H1 (cell line): ENCODE measurements at regions not wholly inside any gene's neighbourhood (a gene's known extent, or its start where the extent isn't known, plus 50 kb on each side); places are given as distances from the start of the nearest gene placed in this dataset.

Experiments
- CTCF ChIA-PET: fragments of 300-600 bp; sonication (Branson Sonifier 250); formaldehyde crosslinking; loops from one replicate; lab custom pipeline; 2021; ENCODE audit not compliant: partially characterized antibody; lab: Charles Lee
- POLR2A ChIA-PET: fragments of 300-600 bp; sonication (Branson Sonifier 250); formaldehyde crosslinking; loops from one replicate; lab custom pipeline; 2021; ENCODE audit warnings: inconsistent platforms; ENCODE audit not compliant: partially characterized antibody; lab: Charles Lee
- DNase-seq, 2 experiments: peaks; one replicate each; pipeline versions ENCODE4 v3.0.0 to v3.0.0-alpha.2; 2010 to 2022; ENCODE audit warnings: low spot score in 2 of 2, low read depth in 1 of 2, mixed read lengths in 1 of 2
- FAIRE-seq: peaks from 2 replicates; lab custom pipeline; 2011; peaks lifted over from hg19 to GRCh38; lab: Jason Lieb, UNC
- H2AFZ ChIP-seq: 2 replicates; pipeline ENCODE4 v1.8.1; 2012; ENCODE audit warnings: low read length, inconsistent platforms
- H2AK5ac ChIP-seq: 2 replicates; pipeline ENCODE4 v1.6.1; 2013; ENCODE audit warnings: low read depth, low read length
- H2BK120ac ChIP-seq: replicated peaks from 2 replicates; pipeline ENCODE3; 2013; ENCODE audit warnings: low read depth, low read length, inconsistent platforms
- H2BK12ac ChIP-seq: 2 replicates; pipeline ENCODE4 v1.6.1; 2013; ENCODE audit warnings: low read depth, low read length
- H2BK15ac ChIP-seq: 2 replicates; pipeline ENCODE4 v1.6.1; 2013; ENCODE audit warnings: low read length
- H2BK20ac ChIP-seq: 2 replicates; pipeline ENCODE4 v1.6.1; 2013; ENCODE audit warnings: low read length
- H2BK5ac ChIP-seq: 2 replicates; pipeline ENCODE4 v1.6.1; 2013; ENCODE audit warnings: low read depth, low read length
- H3K14ac ChIP-seq: 2 replicates; pipeline ENCODE4 v1.6.1; 2013; ENCODE audit warnings: inconsistent platforms; ENCODE audit not compliant: insufficient read length
- H3K18ac ChIP-seq: 2 replicates; pipeline ENCODE4 v1.6.1; 2013; ENCODE audit warnings: low read length; ENCODE audit errors: extremely low read depth
- H3K23ac ChIP-seq: 2 replicates; pipeline ENCODE4 v1.6.1; 2013; ENCODE audit warnings: inconsistent platforms; ENCODE audit not compliant: insufficient read length
- H3K23me2 ChIP-seq: 2 replicates; pipeline ENCODE4 v1.6.1; 2013; ENCODE audit warnings: low read depth, low read length
- H3K27ac ChIP-seq: 2 replicates; pipeline ENCODE4 v1.6.1; 2011; ENCODE audit warnings: low read depth, low read length, inconsistent platforms
- H3K27me3 ChIP-seq, 4 experiments: replicated peaks in 1 of 4; 1 replicate in 1 of 4; 2 replicates in 3 of 4; pipeline versions ENCODE4 v1.6.1 to v1.8.1; 2011 to 2013; ENCODE audit warnings: low read length in 3 of 4, mild to moderate bottlenecking in 3 of 4, inconsistent platforms in 2 of 4, mixed read lengths in 2 of 4, moderate library complexity in 1 of 4; ENCODE audit not compliant: control insufficient read depth in 3 of 4, insufficient read depth in 3 of 4; ENCODE audit errors: extremely low read depth in 1 of 4
- H3K36me3 ChIP-seq, 4 experiments: 2 replicates each; pipeline versions ENCODE4 v1.6.1 to v1.8.1; 2011 to 2013; ENCODE audit warnings: mild to moderate bottlenecking in 4 of 4, low read length in 3 of 4, moderate library complexity in 2 of 4, control low read depth in 1 of 4, inconsistent platforms in 1 of 4; ENCODE audit not compliant: insufficient read depth in 4 of 4, control insufficient read depth in 2 of 4
- H3K4ac ChIP-seq: replicated peaks from 2 replicates; pipeline ENCODE3; 2013; ENCODE audit warnings: low read length, low read depth, mixed read lengths, inconsistent platforms; ENCODE audit not compliant: insufficient read length
- H3K4me1 ChIP-seq, 4 experiments: replicated peaks in 1 of 4; 1 replicate in 1 of 4; 2 replicates in 3 of 4; pipeline versions ENCODE4 v1.6.1 to v1.8.1; 2011 to 2013; ENCODE audit warnings: low read length in 3 of 4, inconsistent platforms in 2 of 4, mixed read lengths in 1 of 4; ENCODE audit not compliant: insufficient read depth in 4 of 4, control insufficient read depth in 3 of 4
- H3K4me2 ChIP-seq, 2 experiments: 2 replicates each; pipeline versions ENCODE4 v1.6.1 to v1.8.1; 2011 to 2013; ENCODE audit warnings: low read depth in 2 of 2, low read length in 2 of 2, control low read depth in 1 of 2, inconsistent platforms in 1 of 2, mild to moderate bottlenecking in 1 of 2; ENCODE audit not compliant: insufficient read depth in 1 of 2
- H3K4me3 ChIP-seq, 4 experiments: fragments of 200-600, 300-600 bp in 1 of 4; sonication (generic), shearing (Covaris generic), sonication (Bioruptor Twin) in 1 of 4; 2 replicates each; pipeline versions ENCODE4 v1.5.1 to v1.8.1; 2011 to 2016; ENCODE audit warnings: low read length in 4 of 4, low read depth in 3 of 4, control low read depth in 2 of 4, inconsistent platforms in 2 of 4, mild to moderate bottlenecking in 2 of 4, mixed read lengths in 1 of 4, moderate library complexity in 1 of 4; ENCODE audit not compliant: insufficient read depth in 2 of 4; ENCODE audit errors: extremely low read depth in 1 of 4
- H3K56ac ChIP-seq: replicated peaks from 2 replicates; pipeline ENCODE3; 2013; ENCODE audit warnings: low read depth, mild to moderate bottlenecking, mixed read lengths, low read length, inconsistent platforms; ENCODE audit not compliant: insufficient read length
- H3K79me1 ChIP-seq: 2 replicates; pipeline ENCODE4 v1.6.1; 2013; ENCODE audit warnings: low read depth, low read length, control low read depth
- H3K79me2 ChIP-seq, 2 experiments: 2 replicates each; pipeline versions ENCODE4 v1.6.1 to v1.8.1; 2012 to 2013; ENCODE audit warnings: low read length in 2 of 2, mild to moderate bottlenecking in 2 of 2, inconsistent platforms in 1 of 2; ENCODE audit not compliant: insufficient read depth in 2 of 2, control insufficient read depth in 1 of 2
- H3K9ac ChIP-seq, 4 experiments: replicated peaks in 1 of 4; 1 replicate in 1 of 4; 2 replicates in 3 of 4; pipeline versions ENCODE4 v1.6.1 to v1.8.1; 2011 to 2013; ENCODE audit warnings: low read depth in 3 of 4, low read length in 3 of 4, control low read depth in 2 of 4, mild to moderate bottlenecking in 2 of 4, moderate library complexity in 2 of 4, inconsistent platforms in 1 of 4; ENCODE audit errors: extremely low read depth in 1 of 4
- H3K9me3 ChIP-seq, 2 experiments: 2 replicates each; pipeline versions ENCODE4 v1.6.1 to v1.8.1; 2012 to 2013; ENCODE audit warnings: mild to moderate bottlenecking in 2 of 2, moderate library complexity in 2 of 2, control low read depth in 1 of 2, inconsistent platforms in 1 of 2, low read depth in 1 of 2, low read length in 1 of 2, mixed read lengths in 1 of 2; ENCODE audit not compliant: insufficient read depth in 2 of 2
- H4K20me1 ChIP-seq, 2 experiments: replicated peaks in 1 of 2; 2 replicates each; pipeline versions ENCODE3 to v1.8.1; 2011 to 2013; ENCODE audit warnings: inconsistent platforms in 2 of 2, low read length in 2 of 2, mild to moderate bottlenecking in 1 of 2; ENCODE audit not compliant: insufficient read depth in 2 of 2, control insufficient read depth in 1 of 2
- H4K5ac ChIP-seq: 2 replicates; pipeline ENCODE4 v1.6.1; 2013; ENCODE audit warnings: low read length, low read depth, mixed read lengths, inconsistent platforms; ENCODE audit not compliant: insufficient read length
- H4K8ac ChIP-seq: 2 replicates; pipeline ENCODE4 v1.8.0; 2013; ENCODE audit warnings: mild to moderate bottlenecking, moderate library complexity, low read length, inconsistent platforms; ENCODE audit not compliant: insufficient read depth; ENCODE audit errors: extremely low read depth
- H4K91ac ChIP-seq: replicated peaks from 2 replicates; pipeline ENCODE3; 2013; ENCODE audit warnings: low read length, mixed read lengths, inconsistent platforms; ENCODE audit not compliant: insufficient read length
- CREB1 ChIP-seq: IDR thresholded peaks from 2 replicates; pipeline ENCODE4 v1.6.1; 2012; ENCODE audit warnings: inconsistent platforms
- FOSL1 ChIP-seq: IDR thresholded peaks from 2 replicates; pipeline ENCODE4 v1.6.1; 2011; ENCODE audit warnings: mild to moderate bottlenecking, low read depth, low read length, moderate library complexity; ENCODE audit not compliant: insufficient read depth
- RBBP5 ChIP-seq: IDR thresholded peaks from 2 replicates; pipeline ENCODE4 v1.7.1; 2012; ENCODE audit warnings: low read depth, mild to moderate bottlenecking, inconsistent platforms, low read length, moderate library complexity, borderline replicate concordance
- SIN3A ChIP-seq, 2 experiments: IDR thresholded peaks in 1 of 2; conservative IDR thresholded peaks in 1 of 2; 2 replicates each; pipeline ENCODE4 v1.6.1; 2011 to 2012; ENCODE audit warnings: low read length in 2 of 2, improper control_type of control experiment in 1 of 2, low read depth in 1 of 2, mild to moderate bottlenecking in 1 of 2
- SP1 ChIP-seq: IDR thresholded peaks from 2 replicates; pipeline ENCODE4 v1.6.1; 2011; ENCODE audit warnings: low read depth, low read length
- TBP ChIP-seq: IDR thresholded peaks from 2 replicates; pipeline ENCODE4 v1.6.1; 2011; ENCODE audit warnings: low read depth, low read length, improper control_type of control experiment
- ZNF274 ChIP-seq: IDR thresholded peaks from 2 replicates; pipeline ENCODE4 v1.7.0; 2012; ENCODE audit warnings: low read length, borderline replicate concordance; ENCODE audit errors: extremely low read depth
- WGBS, 2 experiments: shearing (Covaris generic) in 1 of 2; methylation state at CpG; one replicate each; pipeline versions ENCODE4 v1.1.6 to v1.1.7; 2013 to 2015; ENCODE audit warnings: low lambda C conversion rate in 2 of 2, mixed read lengths in 2 of 2, inconsistent platforms in 1 of 2, low coverage in 1 of 2, missing lambda C conversion rate in 1 of 2; ENCODE audit not compliant: insufficient replicate concordance in 2 of 2, insufficient coverage in 1 of 2, insufficient read length in 1 of 2; ENCODE audit errors: extremely low coverage in 1 of 2, missing lambda C conversion rate in 1 of 2; 5-methylcytosine and 5-hydroxymethylcytosine counted together
- TF ChIP-seq, protein P1 (sequence below), 3 experiments: IDR thresholded peaks; 1 replicate in 2 of 3; 2 replicates in 1 of 3; pipeline versions ENCODE4 v1.5.1 to v1.6.1; 2011; ENCODE audit warnings: low read length in 3 of 3, mild to moderate bottlenecking in 3 of 3, inconsistent platforms in 2 of 3, low read depth in 1 of 3, moderate library complexity in 1 of 3; ENCODE audit not compliant: insufficient read depth in 1 of 3; ENCODE audit errors: control extremely low read depth in 1 of 3
- TF ChIP-seq, protein P2 (sequence below): IDR thresholded peaks from 2 replicates; pipeline ENCODE4 v1.6.1; 2012; ENCODE audit warnings: inconsistent platforms

DNA sequence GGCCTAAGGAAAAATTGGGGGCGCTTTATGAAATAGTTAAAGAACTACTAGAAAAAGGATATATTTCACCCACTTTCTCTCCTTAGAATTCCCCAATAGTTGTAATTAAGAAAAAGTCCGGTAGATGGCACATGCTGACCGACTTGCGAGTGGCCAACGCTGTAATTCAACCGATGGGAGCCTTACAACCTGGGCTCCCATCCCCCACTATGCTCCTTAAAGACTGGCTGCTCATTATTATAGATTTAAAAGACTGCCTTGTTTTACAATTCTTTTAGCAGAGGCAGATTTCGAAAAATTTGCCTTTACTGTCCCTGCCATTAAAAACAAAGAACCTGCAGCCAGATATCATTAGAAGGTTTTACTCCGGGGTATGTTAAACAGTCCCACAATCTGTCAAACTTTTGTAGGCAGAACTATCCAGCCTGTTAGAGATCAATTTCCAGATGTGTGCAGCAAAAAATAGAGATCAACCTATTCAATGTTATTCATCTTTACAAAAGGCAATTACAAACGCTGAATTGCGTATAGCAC lies 58.5 kb upstream of the PRSS16 start:
- Histone ChIP-seq H4K8ac (no peak overlapping the region), H3K9me3 (no peaks in the 10 kb centered on the region), H4K91ac (no peak overlapping the region), H3K18ac (peak overlapping the region; percentile 75; the same call in 1 of the 2 replicates), H2BK15ac (no peak overlapping the region), H3K56ac (no peak overlapping the region), H3K23ac (no peak overlapping the region), H2BK12ac (no peak overlapping the region), H4K20me1 (no peaks in the 10 kb centered on the region), H3K14ac (no peak overlapping the region), H3K4me3 (peak overlapping the region; percentile 62 to 89 (median 73)), H2BK5ac (no peak overlapping the region), H2BK20ac (no peak overlapping the region), H2AK5ac (no peak overlapping the region), H4K5ac (no peak overlapping the region), H3K23me2 (peaks cover 6% of the 10 kb centered on the region; the same call in 1 of the 2 replicates), H3K27me3 (no peaks in the 10 kb centered on the region; a peak in 1 of 7 replicates), H3K4me2 (peak overlapping the region; percentile 83 to 94), H3K79me1 (no peaks in the 10 kb centered on the region), H3K36me3 (no peaks in the 10 kb centered on the region), H3K9ac (peak overlapping the region in 3 of 4 experiments; percentile 60 to 78 (median 67); a peak in 3 of 7 replicates), H3K4ac (no peak overlapping the region), H3K4me1 (no peaks in the 10 kb centered on the region; a peak in 1 of 7 replicates), H2AFZ (0 out of 2 replicates have a peak overlapping the region, but pooled peaks have one; percentile 45), H3K79me2 (no peaks in the 10 kb centered on the region), H2BK120ac (no peak overlapping the region), H3K27ac (no peak overlapping the region; the same call in 1 of the 2 replicates)
- FAIRE-seq (no peak), DNase-seq (no peak)
- WGBS, 2 experiments = 22% methylated on average over 10 of the region's 10 CpGs; no CpG with 5 or more reads in 1 of the 2 experiments
- ChIA-PET POLR2A (interaction anchor here (1.0 to 2.2 kb wide), 6 partner anchors 11 to 704 kb away, joined by 3 to 27 read pairs (median 6); a partner anchor contains a TSS), CTCF (interaction anchor here (1.0 to 1.4 kb wide), 3 partner anchors 26 to 498 kb away, joined by 3 read pairs; no protein-coding TSS in a partner anchor)
- TF ChIP-seq, protein P1, sequence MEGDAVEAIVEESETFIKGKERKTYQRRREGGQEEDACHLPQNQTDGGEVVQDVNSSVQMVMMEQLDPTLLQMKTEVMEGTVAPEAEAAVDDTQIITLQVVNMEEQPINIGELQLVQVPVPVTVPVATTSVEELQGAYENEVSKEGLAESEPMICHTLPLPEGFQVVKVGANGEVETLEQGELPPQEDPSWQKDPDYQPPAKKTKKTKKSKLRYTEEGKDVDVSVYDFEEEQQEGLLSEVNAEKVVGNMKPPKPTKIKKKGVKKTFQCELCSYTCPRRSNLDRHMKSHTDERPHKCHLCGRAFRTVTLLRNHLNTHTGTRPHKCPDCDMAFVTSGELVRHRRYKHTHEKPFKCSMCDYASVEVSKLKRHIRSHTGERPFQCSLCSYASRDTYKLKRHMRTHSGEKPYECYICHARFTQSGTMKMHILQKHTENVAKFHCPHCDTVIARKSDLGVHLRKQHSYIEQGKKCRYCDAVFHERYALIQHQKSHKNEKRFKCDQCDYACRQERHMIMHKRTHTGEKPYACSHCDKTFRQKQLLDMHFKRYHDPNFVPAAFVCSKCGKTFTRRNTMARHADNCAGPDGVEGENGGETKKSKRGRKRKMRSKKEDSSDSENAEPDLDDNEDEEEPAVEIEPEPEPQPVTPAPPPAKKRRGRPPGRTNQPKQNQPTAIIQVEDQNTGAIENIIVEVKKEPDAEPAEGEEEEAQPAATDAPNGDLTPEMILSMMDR (IDR thresholded peaks at IDR 0.05; ENCODE audit: control extremely low read depth in 1 of 3, insufficient read depth in 1 of 3, low read depth in 1 of 3, low read length in 3 of 3) = peak; percentile 16 to 56 (median 44)
- TF ChIP-seq RBBP5 (no peak), SP1 (0 out of 2 replicates have a peak, but pooled peaks have one; percentile 3), TBP (peak; percentile 43), ZNF274 (no peak), CREB1 (peak; percentile 20; the same call in 1 of the 2 replicates), SIN3A (conservative IDR thresholded peaks at IDR 0.05 in 1 of 2, IDR thresholded peaks at IDR 0.05 in 1 of 2; ENCODE audit: low read depth in 1 of 2, low read length in 2 of 2) (peak in 1 of 2 experiments; percentile 62; a peak in 1 of 4 replicates), FOSL1 (no peak)
- TF ChIP-seq, protein P2, sequence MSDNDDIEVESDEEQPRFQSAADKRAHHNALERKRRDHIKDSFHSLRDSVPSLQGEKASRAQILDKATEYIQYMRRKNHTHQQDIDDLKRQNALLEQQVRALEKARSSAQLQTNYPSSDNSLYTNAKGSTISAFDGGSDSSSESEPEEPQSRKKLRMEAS = no peak
